ENCODE measurements at regions not wholly inside any gene's neighbourhood (a gene's known extent, or its start where the extent isn't known, plus 50 kb on each side); places are given as distances from the start of the nearest gene placed in this dataset.
A peak's percentile ranks its signal among the peaks of the same experiment; 100 is the strongest.

DNA sequence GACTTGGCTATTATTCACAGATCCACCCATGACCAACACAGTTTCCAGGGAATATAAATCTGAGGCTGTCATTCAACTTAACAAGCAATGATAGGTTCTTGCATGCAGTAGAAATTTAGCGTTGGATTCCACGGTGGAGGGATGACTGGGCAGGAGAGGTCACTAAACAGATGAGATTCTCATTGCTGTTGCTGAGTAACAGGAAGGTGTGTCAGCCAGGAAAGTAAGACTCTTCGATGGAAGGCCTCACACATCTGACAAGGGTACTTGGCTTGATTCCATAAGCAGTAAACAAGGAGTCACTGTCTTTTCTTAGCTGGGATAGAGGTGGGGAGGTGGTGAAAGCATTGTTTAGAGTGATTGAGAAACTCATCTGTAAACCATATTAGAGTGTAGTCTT is 1152.0 kb downstream of the SORCS3 start:
- peak; percentile 90 for DNase-seq (ENCODE audit: low read depth)

DNA sequence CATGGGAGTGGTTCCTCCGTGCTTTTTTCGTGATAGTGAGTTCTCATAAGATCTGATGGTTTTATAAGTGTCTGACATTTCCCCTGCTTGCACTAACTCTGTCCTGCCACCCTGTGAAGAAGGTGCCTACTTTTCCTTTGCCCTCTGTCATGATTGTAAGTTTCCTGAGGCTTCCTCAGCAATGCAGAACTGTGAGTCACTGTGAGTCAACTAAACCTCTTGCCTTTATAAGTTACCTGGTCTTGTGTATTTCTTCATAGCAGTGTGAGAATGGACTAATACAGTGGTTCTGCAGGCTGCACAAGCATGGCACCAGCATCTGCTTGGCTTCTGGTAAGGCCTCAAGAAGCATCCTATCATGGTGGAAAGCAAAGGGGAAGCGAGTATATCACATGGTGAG is 1144.6 kb downstream of the SORCS3 start:
- DNase-seq (ENCODE audit: low read depth) = peak; percentile 79

DNA sequence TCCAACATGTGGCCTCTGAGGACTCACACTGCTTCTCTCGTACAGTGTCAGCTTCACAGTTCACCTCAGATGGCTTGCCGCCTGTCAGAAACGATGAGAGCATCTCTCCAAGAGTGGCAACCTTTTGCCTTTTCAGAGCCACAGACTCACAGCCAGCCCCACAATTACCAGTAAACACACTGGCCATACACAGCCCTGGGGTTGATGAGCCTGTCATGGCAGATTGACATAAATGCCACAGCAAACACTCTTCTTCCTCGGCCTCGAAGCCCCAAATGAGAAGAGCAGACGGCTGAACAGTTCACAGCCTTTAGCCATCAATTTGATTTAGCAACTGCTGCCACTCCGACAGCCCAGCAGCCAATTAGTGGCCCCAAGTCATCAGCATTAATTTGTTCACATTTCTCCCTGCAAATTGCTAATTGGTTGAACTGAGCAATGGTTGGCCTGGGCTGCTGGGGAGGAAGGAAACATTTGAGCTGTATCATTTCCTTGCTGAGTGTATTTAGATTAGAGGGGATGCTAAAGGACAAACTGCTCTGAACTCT is 1142.9 kb downstream of the SORCS3 start:
- DNase-seq (ENCODE audit: low read depth) = no peak

DNA sequence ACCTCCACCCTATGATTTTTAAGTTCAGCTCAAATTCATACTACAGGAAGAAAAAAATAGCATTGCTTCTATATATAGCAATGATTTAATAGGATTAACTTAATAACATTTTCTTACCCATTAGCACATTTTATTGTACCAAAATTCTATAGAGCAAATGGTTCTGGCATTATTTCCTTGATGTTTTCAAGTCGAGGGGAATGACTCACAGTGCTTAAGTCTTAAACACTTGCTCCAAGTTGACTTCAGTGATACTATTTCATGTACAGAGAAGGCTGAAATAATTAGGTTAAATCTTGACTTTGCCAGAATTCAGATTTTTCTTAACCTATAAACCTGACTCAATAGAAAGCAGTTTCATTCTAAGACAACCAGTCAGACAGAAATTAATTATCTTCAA is 1133.8 kb downstream of the SORCS3 start:
- no peak for DNase-seq (ENCODE audit: low read depth)

DNA sequence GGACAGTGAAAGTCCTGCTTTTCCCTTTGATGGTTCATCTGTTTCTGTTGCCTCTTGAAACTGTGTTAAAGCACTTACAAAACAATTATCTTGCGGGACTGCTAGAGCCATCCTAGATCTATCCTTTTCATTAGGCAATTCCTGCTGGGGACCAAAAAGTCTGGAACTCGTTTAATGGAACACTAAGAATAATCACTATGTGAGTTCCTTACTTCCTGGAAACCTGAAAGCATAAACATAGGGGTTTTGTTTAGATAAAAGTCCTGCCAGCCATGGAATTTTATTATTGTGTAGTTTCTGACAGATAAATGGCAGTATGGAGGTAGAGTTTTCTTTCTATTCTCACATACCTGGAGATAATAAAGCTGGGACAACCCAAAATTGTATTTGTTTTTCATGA is 1133.3 kb downstream of the SORCS3 start:
- DNase-seq (ENCODE audit: low read depth) = no peak

DNA sequence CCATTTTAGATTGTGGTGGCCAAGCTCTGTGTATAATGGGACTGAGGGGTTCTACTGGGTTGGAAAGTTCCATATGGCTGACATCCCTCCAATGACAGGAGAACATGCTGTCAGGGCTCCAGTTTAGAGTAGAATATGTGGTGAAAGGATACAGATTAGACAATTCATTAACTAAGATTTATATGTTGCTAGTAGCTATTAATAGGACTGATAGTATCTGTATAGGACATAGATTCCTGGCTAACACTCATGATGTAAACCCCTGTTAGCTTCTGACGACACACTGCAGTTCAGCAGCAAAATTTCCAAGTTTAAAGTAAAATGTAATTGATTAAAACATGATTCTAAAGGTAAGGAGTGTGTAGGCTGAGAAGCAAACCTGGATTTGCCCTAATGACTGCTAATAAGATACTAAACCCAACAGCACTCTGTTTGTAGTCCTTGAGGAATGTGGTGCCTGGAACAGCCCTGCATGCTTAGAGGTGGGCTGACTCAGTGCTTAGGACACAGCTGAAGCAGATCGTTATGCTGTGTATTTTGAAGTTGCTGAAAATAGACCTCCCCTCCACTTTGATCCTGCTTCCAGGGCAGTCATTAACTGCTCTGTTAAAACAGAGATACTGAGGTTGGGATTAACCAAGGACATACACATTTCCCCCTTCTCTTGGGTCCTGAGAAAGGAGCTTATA is 1129.6 kb downstream of the SORCS3 start:
- DNase-seq (ENCODE audit: low read depth) = peak; percentile 90

DNA sequence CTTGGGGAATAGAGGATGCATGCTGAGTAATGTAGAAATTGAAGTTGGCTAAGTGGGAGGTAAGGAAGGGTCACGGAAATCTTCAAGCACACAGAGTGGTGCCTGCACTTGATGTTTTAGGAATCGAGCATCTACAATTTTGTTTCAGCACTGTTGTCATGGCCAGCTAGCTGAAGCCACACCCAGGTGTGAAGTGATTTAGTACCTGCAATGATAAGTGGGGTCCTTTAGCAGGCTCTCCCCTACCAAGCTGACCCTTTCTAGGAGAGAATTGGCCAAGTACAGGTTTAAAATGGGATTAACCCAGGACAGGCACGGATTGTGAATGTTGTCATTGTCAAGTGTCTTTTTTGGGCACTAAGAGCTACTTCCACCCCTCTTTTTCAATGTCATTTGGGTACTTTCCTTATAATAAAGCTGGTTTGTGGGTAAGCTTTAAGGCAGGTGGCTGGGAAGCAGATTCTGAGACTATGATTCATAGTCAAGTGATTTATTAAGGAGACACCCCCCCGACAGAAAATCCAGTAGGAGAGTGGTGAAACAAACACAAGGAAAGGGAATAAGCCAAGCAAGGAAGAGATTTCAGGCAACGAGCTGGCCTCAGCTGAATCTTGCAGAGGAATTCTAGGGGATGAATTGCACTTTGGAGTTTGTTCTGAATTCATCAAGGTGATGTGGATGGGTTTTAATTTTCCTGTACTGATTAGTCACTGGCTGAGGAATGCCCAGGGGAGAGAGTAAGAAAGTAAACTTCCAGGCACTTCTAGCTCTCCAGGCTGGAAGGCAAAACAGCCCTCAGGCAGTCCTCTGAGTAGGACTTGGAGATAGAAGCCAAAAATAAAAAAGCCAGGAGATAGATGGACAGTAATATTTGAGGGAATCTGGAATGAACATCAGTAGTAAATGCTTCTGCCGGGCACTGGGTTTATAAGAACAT is 1128.4 kb downstream of the SORCS3 start:
- DNase-seq (ENCODE audit: low read depth) = peak; percentile 91

DNA sequence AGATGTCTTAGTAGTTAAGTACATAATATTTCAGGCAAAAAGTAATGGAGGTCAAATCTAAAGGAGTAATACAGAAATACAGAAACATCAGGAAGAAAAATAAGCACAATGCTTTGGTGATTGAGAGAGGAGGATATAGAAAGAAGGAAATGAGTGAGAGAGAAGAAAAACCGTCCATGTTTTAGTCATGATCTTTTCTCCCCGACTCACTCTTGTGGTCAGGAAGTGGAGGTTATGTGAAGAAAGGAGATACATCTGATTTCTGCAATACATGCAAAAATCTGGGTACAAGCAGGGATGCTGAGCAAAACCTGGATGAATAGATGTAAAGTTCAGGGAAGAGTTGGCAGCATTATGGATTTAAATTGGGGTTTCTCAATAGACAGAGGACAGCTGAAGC is 1122.5 kb downstream of the SORCS3 start:
- DNase-seq (ENCODE audit: low read depth) = no peak

DNA sequence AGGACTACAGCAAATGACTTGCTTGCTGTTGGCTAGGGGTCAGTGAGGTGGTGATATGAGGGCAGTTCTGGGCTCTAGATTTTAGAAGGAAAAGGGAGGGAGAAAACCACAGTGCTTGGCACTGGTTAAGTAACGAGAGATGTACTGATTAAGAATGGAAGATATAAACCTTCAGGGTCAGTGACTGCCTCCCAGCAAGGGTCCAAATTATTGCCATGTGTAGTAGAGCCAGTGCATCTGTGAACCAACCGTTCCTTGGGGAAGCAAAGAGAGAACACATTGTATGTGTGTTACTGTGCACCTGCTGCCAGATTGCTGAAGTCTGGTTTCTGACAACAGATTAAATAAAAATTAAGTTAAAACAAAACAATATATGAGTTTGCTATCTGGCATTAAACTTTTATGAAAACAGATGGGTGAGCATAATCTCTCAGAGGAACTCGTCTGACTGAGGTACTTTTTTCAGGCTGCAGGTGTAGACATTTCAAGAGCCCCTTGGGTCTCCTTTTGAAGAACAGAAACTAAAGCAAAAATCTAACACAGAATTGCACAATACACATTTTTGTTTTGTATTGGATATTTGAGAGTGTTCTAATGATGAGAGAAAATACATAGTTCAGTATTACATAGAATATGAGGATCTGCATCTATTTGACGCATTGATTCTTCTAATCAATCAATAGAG is 1120.6 kb downstream of the SORCS3 start:
- DNase-seq (ENCODE audit: low read depth) = no peak

DNA sequence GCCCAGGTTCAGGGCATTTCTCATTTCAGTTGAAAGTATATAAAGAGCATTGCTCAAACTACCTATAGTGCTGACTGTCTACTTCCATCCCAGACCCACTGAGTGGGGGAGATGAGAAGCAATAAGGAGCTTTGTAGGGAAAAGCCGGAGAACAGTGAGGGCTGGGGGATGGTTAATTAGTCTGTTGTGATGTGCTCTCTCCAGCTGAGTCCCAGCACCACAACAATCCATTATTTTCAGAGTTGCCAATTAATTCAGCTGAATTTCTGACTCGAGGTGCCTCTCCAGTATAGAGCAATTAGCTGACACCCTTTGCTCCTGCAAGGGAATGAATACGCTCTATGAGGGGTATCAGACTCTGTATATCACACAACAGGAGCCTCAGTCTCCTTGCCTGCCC is 1118.6 kb downstream of the SORCS3 start:
- no peak for DNase-seq (ENCODE audit: low read depth)

DNA sequence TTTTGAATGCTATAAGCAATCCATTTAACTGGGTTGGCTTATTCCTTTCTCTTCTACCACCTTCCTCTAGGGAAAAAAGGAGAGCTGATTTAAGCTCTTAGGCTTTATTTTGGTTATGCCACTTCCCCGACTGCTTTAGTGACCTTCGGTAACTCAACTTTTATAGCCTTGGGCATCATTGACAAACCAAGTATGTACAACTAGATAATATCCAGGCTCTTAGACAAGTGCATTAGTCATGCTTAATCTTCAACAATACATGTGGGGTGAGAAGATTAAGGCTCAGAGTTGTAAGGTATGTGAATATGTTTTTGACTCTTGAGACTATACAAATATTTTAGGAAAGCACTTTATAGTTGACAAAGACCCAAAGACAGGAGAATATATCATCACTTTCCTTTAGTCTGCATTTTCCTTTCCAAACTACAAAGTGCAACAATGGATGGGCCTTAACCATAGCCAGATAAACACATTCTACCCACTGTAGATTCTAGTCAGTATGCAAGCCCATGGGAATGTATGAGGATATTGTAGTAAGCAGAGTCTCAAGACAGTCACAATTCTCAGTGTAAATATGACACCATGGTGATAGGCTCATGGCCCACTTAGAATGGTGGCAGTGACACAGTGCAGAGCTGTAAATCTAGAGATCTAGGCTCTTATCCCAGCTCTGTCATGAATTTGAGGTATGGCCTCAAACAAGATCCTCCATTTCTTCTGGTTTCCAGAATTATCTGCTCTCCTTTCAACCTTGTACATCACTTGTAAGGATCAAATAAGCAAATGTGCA is 1117.3 kb downstream of the SORCS3 start:
- no peak for DNase-seq (ENCODE audit: low read depth)

DNA sequence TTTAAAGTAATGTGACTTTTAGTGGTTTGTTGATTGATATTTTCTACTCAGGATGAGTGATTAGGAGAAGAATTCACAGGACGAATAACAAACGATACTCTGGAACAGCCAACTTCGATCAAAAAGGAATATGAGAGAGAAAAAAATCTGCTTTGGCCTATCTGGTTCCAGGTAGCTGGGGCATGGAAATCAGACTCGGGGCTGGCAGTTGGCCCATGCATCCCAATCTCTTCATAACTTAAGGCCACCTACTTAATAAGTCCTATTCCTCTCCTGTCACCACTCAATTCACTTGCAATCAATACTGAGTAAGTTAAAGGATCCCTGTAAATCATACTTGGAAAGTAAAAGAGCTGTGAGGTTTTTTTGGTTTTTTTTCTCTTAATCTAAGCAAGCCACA is 1116.2 kb downstream of the SORCS3 start:
- no peak for DNase-seq (ENCODE audit: low read depth)

DNA sequence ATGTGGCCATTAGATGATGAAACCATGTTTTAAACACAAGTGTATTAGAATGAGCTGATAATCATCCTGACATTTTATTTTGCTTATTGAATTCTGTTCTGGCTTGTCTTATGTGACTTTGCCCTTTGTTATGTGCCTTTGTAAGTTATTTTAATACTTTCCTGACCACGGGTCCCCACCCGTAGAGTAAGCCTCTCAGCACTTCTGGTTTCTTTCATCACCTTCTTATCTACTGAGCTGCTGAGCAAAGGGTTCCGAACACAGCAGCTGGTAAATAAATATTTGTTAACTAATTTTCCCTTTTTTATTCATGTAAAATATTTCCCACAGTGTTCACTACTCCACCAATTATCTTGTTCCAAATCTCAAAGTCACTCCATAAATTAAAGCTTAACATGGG is 1115.3 kb downstream of the SORCS3 start:
- no peak for DNase-seq (ENCODE audit: low read depth)

DNA sequence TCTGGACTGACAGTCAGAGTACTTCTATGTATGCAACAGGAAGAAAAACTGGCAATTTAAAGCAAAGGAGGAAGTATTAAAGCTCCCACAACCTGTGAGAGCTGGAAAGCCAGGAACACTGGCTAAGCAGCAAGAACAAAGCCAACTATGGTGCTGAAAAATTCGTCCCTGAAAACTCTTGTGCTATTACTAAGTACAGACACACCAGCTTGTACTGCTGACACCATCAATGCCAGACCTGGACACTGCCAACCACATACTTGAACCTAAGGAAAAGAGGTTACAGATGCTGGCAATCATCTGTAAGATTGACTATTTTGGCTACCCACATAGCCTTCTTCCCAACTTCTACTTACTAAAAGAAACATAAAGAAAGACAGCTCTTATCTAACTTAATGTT is 1110.6 kb downstream of the SORCS3 start:
- no peak for DNase-seq (ENCODE audit: low read depth)

DNA sequence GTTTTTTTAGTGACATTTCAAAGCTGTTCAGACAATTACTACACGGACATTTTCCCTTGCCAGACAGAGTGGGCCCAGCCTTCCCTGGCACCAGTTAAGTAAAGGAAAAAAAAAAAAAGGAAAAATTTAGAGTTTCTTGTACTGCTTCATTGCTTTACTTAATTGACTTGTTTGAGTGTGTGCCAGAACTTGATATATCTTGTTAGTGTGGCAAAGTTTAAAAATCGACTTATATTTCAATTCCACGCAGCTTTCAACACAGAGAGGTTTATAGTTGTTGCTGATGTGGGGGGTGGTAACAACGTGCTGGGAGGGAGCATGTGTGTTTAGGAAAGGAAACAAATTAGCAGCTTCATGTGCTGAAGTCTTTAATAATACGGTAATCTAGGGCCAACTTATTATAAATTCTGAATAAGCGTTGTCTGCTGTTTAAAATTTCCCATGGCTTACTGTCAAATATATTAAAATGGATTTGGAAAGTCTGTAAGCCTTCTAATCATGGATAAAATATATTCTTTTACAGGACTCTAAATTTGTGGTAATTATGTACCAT is 1104.6 kb downstream of the SORCS3 start:
- no peak for DNase-seq (ENCODE audit: low read depth)

DNA sequence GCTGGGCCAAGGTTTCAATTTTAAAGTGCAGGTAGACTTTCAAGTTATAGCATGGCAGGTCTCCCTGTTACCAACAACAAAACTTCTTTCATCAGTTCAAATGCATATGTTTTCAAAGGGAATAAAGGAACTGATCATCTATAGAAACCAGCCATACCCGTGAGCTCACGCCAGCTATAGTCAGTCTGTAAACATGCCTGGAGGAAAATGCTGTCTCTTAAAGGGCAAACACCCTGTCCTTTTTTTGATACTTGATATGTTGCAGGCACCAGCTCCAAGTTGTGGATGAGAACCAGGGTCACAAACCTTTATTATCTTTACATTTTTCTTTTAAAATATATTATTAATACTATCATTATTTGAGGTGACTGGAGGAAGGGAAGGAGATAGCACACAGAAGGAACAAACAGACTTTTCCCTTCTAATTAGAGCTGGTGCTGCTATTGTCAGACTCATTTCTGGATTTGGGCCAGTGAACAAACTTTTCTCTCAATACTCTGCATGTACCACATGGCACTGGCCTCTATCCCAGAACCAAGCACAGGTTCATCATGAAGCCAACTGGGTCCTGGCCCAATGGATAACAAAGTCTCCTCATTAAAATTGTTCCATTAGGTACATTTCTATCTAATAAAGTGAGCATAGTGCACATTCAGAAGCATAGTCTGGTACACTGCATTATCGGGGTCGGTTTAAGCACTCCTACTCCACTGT is 1102.4 kb downstream of the SORCS3 start:
- no peak for DNase-seq (ENCODE audit: low read depth)

DNA sequence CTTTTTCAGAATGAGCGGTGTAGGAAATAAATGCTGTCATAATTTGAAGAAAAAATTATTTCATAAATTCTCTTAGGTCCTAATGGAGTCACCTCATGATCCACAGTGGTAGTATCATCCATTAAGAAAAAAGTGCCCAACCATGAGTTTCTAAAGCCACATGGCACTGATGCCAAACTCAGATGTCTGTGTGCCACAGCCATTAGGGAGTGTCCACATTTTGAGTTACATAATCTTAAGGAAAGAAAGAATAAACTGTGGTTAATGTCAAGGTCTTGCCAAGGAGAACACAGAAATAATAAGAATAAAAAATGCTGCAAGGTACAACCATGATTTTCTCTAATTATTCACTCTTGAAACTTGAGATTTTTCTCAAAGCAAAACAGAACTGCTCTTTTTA is 1101.8 kb downstream of the SORCS3 start:
- DNase-seq (ENCODE audit: low read depth) = no peak

DNA sequence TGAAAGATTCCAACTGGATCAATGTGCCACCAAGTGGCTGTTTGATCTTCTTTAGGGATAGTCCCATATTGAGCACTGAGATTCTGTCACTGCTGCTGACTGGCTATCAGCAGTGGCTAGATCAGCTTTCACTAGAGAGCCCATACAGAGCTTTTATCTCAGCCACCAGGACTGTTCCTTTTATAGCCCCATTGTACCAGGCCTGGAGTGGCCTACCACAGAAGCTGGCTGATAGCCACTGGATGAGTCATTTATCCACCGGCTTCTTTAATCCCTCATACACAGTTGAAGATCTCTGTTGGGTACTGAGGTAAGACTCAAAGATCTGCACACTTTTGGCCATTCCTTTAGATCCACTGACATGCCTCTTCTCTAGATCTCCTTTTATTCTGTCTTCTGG is 1101.1 kb downstream of the SORCS3 start:
- peak; percentile 58 for DNase-seq (ENCODE audit: low read depth)

DNA sequence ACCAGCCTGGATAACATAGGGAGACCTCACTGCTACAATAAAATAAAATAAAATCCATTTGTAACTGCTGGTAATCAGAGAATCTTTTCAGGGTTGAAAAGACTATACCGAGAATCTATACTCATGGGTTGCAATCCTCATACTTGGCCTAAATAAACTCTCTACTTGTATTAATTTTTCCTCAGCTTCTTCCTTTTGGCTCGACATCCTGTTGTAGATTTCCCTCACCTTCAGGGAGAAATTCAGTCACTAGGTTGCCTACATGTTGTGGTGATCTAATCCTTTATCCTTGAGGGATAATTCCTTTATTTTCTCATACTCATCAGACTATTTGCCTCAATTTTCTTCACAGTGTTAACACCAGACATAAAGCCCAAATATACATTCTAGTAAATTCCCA is 1093.4 kb downstream of the SORCS3 start:
- DNase-seq (ENCODE audit: low read depth) = no peak

DNA sequence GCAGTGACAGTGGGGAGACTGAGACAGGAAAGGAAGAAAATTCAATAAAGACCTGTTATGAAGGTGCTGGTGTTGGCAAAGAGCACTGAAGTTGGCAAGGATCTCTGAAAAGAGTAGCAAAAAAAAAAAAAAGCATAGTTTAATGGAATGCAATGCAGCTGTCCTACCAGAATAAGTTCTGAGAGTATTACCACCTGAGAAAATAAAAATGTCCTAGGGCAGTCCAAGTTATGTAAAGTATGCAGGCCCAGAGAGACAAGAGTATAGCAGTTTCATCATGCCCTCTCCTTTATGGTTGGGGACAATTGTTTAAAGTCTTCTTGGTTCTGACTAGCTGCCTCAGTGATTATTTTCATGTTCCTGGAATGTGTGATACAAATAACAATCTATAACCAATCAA is 1092.8 kb downstream of the SORCS3 start:
- DNase-seq (ENCODE audit: low read depth) = no peak

DNA sequence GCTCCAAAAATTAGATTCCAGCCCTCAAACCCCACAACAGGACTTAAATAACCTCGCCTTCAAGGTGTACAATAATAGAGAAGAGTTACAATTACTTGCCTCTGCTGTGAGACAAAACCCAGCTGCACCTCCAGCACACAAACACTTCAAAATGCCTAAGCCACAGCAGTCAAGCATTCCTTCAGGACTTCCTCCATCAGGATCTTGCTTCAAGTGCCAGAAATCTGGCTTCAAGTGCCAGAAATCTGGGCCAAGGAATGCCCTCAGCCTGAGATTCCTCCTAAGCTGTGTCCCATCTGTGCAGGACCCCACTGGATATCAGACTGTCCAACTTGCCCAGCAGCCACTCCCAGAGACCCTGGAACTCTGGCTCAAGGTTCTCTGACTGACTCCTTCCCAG is 1088.3 kb downstream of the SORCS3 start:
- no peak for DNase-seq (ENCODE audit: low read depth)

Data from renal cortical epithelial cell (primary cell).